Activated CD8-positive, alpha-beta T cell treated with anti-CD3 and anti-CD28 coated beads for 36 hours (primary cell): ENCODE measurements at regions not wholly inside any gene's neighbourhood (a gene's known extent, or its start where the extent isn't known, plus 50 kb on each side); places are given as distances from the start of the nearest gene placed in this dataset.
"Not testable (repeated sequence)": the region's sequence is repeated elsewhere in the genome, so short reads cannot be mapped to it uniquely, and the experiment has no call there.

Source experiments
- ATAC-seq: fragments of 200-7000 bp; cut with Tn5 transposase; one replicate; pipeline ENCODE4 v1.10.0; 2021; ENCODE audit warnings: mild to moderate bottlenecking, moderate library complexity
- CTCF ChIA-PET: fragments of 350-600 bp; sonication (Branson Sonifier 250); formaldehyde crosslinking; loops from one replicate; lab custom pipeline; 2021; ENCODE audit warnings: antibody characterized with exemption; lab: Charles Lee
- POLR2A ChIA-PET: fragments of 350-600 bp; sonication (Branson Sonifier 250); formaldehyde crosslinking; loops from one replicate; lab custom pipeline; 2021; ENCODE audit warnings: antibody characterized with exemption; lab: Charles Lee
- DNase-seq: peaks from one replicate; pipeline ENCODE4 v3.0.0-alpha.2; 2020
- H3K27ac Mint-ChIP-seq: one replicate; pipeline ENCODE4 v1.8.0; 2021; ENCODE audit warnings: mild to moderate bottlenecking, mixed read lengths
- H3K27me3 Mint-ChIP-seq: one replicate; pipeline ENCODE4 v1.8.0; 2021; ENCODE audit warnings: mixed read lengths
- H3K36me3 Mint-ChIP-seq: one replicate; pipeline ENCODE4 v1.8.0; 2021; ENCODE audit warnings: low read depth, mixed read lengths
- H3K4me1 Mint-ChIP-seq: one replicate; pipeline ENCODE4 v1.8.0; 2021; ENCODE audit warnings: low read depth, mixed read lengths
- H3K4me3 Mint-ChIP-seq: one replicate; pipeline ENCODE4 v1.8.0; 2021; ENCODE audit warnings: mild to moderate bottlenecking, moderate library complexity, mixed read lengths
- H3K9me3 Mint-ChIP-seq: one replicate; pipeline ENCODE4 v1.8.0; 2021; ENCODE audit warnings: mixed read lengths
- intact Hi-C: fragments of 100-400 bp; cut with micrococcal nuclease; formaldehyde crosslinking; loops from one replicate; pipeline ENCODE4 v1.10.0; 2022
- TF ChIP-seq, protein P1 (sequence below): fragments of 200-600 bp; IDR thresholded peaks from one replicate; pipeline ENCODE4 v1.8.0; 2022; ENCODE audit warnings: antibody characterized with exemption, mild to moderate bottlenecking

DNA sequence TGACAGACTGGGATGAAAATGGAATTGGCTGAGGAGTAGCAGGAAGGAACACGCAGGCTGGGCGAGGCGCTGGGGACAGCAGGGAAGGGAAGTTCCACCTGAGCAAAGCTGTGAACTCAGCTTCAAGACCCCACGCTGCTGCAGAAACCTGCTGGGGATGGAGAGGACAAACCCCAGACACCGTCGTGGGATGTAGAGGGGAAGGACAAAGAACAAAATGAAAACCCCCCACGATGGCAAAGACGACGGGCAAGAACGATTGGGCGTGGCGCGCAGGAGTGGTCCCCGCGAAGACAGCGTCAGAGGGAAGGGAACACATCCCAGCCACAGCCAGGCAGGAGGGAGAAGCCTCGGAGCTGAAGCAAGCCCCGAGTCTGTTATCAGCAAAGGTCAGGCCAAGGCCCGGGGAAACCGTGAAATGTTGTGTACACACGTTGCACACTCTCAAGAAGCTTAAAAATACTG lies 222.9 kb downstream of the NDUFA10 start:
- H3K4me1 Mint-ChIP-seq: no peaks in the 10 kb centered on the region
- H3K36me3 Mint-ChIP-seq: no peaks in the 10 kb centered on the region
- ATAC-seq (no peak), DNase-seq (no peak)
- no peaks in the 10 kb centered on the region for H3K9me3 Mint-ChIP-seq
- no peak overlapping the region for H3K27ac Mint-ChIP-seq
- CTCF ChIA-PET: no interaction called here
- POLR2A ChIA-PET: no interaction called here
- H3K27me3 Mint-ChIP-seq: peaks cover 8% of the 10 kb centered on the region
- TF ChIP-seq, protein P1, sequence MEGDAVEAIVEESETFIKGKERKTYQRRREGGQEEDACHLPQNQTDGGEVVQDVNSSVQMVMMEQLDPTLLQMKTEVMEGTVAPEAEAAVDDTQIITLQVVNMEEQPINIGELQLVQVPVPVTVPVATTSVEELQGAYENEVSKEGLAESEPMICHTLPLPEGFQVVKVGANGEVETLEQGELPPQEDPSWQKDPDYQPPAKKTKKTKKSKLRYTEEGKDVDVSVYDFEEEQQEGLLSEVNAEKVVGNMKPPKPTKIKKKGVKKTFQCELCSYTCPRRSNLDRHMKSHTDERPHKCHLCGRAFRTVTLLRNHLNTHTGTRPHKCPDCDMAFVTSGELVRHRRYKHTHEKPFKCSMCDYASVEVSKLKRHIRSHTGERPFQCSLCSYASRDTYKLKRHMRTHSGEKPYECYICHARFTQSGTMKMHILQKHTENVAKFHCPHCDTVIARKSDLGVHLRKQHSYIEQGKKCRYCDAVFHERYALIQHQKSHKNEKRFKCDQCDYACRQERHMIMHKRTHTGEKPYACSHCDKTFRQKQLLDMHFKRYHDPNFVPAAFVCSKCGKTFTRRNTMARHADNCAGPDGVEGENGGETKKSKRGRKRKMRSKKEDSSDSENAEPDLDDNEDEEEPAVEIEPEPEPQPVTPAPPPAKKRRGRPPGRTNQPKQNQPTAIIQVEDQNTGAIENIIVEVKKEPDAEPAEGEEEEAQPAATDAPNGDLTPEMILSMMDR: no peak
- intact Hi-C loops: no loop called here
- no peak overlapping the region for H3K4me3 Mint-ChIP-seq

DNA sequence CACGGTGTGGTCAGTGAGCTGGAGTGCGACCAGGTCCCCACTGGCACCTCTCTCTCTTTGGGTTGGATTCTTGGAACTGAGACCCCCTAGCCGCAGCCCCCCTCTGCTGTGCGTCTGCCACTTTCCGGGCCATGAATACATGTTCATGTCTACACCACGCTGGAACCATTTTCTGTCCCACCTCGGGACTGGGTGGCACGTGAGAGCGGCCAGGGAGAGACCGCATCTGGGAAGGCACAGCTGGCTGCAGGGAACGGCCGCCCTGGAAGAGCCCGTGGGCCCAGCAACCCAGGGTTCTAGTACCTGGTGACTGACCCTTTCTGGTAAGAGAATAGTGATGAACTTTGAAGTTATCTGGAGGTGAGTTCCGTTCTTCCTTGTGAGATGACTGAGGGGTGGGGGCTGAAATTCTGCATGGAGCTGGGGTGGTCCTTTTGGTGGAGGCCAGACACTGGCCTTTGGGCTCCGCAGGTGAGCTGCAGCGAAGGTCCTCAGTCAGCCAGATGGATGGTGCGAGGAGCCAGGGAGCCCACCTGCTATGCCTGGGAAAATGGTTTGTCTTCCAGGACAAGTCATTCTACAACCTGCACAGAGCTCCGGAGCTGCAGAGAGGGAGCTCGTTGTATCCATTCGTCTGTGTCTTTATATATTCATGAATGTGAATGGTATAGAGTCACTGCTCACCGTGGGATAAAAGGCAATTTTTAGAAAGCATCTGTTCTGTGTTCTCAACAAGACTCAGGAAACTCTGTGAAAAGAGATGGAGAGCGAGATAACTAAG lies 223.5 kb downstream of the NDUFA10 start:
- TF ChIP-seq, protein P1: no peak
- Mint-ChIP-seq H3K4me3 (no peak overlapping the region), H3K4me1 (no peaks in the 10 kb centered on the region), H3K36me3 (no peaks in the 10 kb centered on the region), H3K27ac (no peak overlapping the region), H3K27me3 (peaks cover 8% of the 10 kb centered on the region), H3K9me3 (no peaks in the 10 kb centered on the region)
- ATAC-seq (no peak), DNase-seq (no peak)
- intact Hi-C loops: no loop called here
- POLR2A ChIA-PET: interaction anchor here (0.7 kb wide), 1 partner anchor 697 kb away, joined by 3 read pairs; no protein-coding TSS in a partner anchor
- CTCF ChIA-PET: no interaction called here

GRCh38 chr2:239800785-239801386 lies 224.3 kb downstream of the NDUFA10 start:
- intact Hi-C loops: no loop called here
- DNase-seq (no peak), ATAC-seq (no peak)
- no peak overlapping the region for H3K27ac Mint-ChIP-seq
- TF ChIP-seq, protein P1: no peak
- POLR2A ChIA-PET: interaction anchor here (0.7 kb wide), 1 partner anchor 696 kb away, joined by 3 read pairs; no protein-coding TSS in a partner anchor
- CTCF ChIA-PET: interaction anchor here (0.6 kb wide), 1 partner anchor 798 kb away, joined by 3 read pairs; no protein-coding TSS in a partner anchor
- no peaks in the 10 kb centered on the region for H3K4me1 Mint-ChIP-seq
- H3K4me3 Mint-ChIP-seq: no peak overlapping the region
- no peaks in the 10 kb centered on the region for H3K36me3 Mint-ChIP-seq
- H3K9me3 Mint-ChIP-seq: no peaks in the 10 kb centered on the region
- H3K27me3 Mint-ChIP-seq: peaks cover 8% of the 10 kb centered on the region

- Mint-ChIP-seq H3K9me3 (no peaks in the 10 kb centered on the region), H3K27me3 (peaks cover 8% of the 10 kb centered on the region), H3K36me3 (no peaks in the 10 kb centered on the region), H3K4me1 (no peaks in the 10 kb centered on the region), H3K4me3 (no peak overlapping the region), H3K27ac (no peak overlapping the region)
- CTCF ChIA-PET: interaction anchor here (0.9 kb wide), 1 partner anchor 9 kb away, joined by 3 read pairs; no protein-coding TSS in a partner anchor
- TF ChIP-seq, protein P1: no peak
- intact Hi-C loops: no loop called here
- ATAC-seq: no peak
- no peak for DNase-seq
- POLR2A ChIA-PET: interaction anchor here (0.9 kb wide), 1 partner anchor 37 kb away, joined by 4 read pairs; no protein-coding TSS in a partner anchor
Measured at GRCh38 chr2:239797316-239797715, 227.8 kb downstream of the NDUFA10 start.

DNA sequence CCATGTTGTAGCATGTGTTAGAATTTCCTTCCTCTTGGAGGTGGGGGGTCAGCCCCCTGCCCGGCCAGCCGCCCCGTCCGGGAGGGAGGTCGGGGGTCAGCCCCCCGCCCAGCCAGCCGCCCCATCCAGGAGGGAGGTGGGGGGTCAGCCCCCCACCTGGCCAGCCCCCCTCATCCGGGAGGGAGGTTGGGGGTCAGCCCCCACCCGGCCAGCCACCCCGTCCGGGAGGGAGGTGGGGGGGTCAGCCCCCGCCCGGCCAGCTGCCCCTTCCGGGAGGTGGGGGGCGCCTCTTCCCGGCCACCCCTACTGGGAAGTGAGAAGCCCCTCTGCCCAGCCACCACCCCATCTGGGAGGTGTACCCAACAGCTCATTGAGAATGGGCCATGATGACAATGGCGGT lies 229.4 kb downstream of the NDUFA10 start:
- DNase-seq, H3K9me3 Mint-ChIP-seq, H3K27me3 Mint-ChIP-seq, CTCF ChIA-PET, H3K27ac Mint-ChIP-seq, ATAC-seq, POLR2A ChIA-PET, intact Hi-C loops, H3K4me3 Mint-ChIP-seq, H3K4me1 Mint-ChIP-seq, H3K36me3 Mint-ChIP-seq: not testable (repeated sequence)
